ENCODE measurements at regions not wholly inside any gene's neighbourhood (a gene's known extent, or its start where the extent isn't known, plus 50 kb on each side); places are given as distances from the start of the nearest gene placed in this dataset.

DNA sequence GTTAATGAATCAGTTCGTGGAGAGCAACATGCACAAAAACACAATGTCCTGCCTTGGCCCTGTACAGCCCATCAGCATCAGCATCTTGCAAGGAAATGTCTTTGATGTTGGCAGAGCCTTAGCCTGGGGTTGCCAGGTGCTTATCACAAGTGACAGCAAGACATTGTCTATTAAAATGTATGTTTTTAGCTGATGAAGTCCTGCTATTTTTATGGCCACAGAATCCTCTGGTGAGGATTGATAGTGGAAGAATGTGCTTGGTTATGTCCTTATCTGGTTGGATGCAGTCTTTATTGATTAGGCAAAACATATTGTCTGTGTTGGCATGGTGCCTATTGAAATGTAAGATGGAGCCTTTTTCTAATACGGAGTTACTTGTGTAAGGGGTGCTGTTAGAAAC lies 1427.0 kb upstream of the MIR17HG start:
- TF ChIP-seq, protein P1, sequence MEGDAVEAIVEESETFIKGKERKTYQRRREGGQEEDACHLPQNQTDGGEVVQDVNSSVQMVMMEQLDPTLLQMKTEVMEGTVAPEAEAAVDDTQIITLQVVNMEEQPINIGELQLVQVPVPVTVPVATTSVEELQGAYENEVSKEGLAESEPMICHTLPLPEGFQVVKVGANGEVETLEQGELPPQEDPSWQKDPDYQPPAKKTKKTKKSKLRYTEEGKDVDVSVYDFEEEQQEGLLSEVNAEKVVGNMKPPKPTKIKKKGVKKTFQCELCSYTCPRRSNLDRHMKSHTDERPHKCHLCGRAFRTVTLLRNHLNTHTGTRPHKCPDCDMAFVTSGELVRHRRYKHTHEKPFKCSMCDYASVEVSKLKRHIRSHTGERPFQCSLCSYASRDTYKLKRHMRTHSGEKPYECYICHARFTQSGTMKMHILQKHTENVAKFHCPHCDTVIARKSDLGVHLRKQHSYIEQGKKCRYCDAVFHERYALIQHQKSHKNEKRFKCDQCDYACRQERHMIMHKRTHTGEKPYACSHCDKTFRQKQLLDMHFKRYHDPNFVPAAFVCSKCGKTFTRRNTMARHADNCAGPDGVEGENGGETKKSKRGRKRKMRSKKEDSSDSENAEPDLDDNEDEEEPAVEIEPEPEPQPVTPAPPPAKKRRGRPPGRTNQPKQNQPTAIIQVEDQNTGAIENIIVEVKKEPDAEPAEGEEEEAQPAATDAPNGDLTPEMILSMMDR (IDR thresholded peaks at IDR 0.05; ENCODE audit: poor library complexity): no peak
- TF ChIP-seq EZH2 (IDR thresholded peaks at IDR 0.05; ENCODE audit: borderline replicate concordance): no peak
- TF ChIP-seq EZH2phosphoT487 (IDR thresholded peaks at IDR 0.05; ENCODE audit: low read depth, severe bottlenecking, unreplicated experiment): no peak
